Peyer's patch (tissue), 4 donors: ENCODE measurements at regions not wholly inside any gene's neighbourhood (a gene's known extent, or its start where the extent isn't known, plus 50 kb on each side); places are given as distances from the start of the nearest gene placed in this dataset.

Experiments used
- POLR2A ChIP-seq, 2 donors: fragments of 450-650 bp; IDR thresholded peaks; one replicate each; pipeline ENCODE4 v1.5.1; 2017; ENCODE audit warnings: antibody characterized with exemption in 2 of 2, mild to moderate bottlenecking in 2 of 2, moderate library complexity in 2 of 2
- TF ChIP-seq, protein P1 (sequence below), 6 experiments: fragments of 450-650 bp in 4 of 6; fragments of 200-600 bp in 2 of 6; sonication (generic) in 1 of 6; IDR thresholded peaks; one replicate each; pipeline ENCODE4 v1.5.1; 2017 to 2019; ENCODE audit warnings: antibody characterized with exemption in 6 of 6, mild to moderate bottlenecking in 3 of 6, moderate library complexity in 1 of 6

DNA sequence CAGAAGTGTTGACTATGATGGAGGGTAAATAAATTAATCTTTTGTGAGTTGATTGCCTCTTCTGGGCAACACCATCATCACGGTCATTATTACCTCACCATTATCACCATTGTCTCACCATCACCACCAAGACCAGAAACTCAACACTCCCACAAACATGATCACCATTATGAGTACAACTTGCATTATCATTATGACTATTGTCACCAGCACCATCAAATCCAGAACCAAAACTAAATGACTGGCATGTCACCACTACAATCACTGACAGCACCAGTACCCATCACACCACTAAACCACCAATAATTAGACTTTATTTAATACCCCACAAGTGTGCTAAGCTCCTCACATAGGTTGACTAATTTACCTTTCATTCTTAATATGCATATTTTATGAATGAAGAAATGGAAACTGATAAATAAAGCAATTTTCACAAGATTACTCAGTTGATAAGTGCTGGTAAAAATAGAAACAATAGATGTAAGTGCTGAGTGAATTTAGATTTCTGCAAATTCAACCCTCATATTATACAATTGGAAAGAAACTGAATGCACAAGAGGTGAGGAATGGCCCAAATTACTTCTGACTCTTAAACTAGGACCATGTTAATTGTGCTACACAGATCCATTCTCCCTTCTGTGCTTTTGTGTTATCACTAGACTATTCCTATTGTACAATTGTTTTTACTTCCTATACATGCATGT is 517.8 kb upstream of the PAPPA start:
- TF ChIP-seq, protein P1, sequence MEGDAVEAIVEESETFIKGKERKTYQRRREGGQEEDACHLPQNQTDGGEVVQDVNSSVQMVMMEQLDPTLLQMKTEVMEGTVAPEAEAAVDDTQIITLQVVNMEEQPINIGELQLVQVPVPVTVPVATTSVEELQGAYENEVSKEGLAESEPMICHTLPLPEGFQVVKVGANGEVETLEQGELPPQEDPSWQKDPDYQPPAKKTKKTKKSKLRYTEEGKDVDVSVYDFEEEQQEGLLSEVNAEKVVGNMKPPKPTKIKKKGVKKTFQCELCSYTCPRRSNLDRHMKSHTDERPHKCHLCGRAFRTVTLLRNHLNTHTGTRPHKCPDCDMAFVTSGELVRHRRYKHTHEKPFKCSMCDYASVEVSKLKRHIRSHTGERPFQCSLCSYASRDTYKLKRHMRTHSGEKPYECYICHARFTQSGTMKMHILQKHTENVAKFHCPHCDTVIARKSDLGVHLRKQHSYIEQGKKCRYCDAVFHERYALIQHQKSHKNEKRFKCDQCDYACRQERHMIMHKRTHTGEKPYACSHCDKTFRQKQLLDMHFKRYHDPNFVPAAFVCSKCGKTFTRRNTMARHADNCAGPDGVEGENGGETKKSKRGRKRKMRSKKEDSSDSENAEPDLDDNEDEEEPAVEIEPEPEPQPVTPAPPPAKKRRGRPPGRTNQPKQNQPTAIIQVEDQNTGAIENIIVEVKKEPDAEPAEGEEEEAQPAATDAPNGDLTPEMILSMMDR (IDR thresholded peaks at IDR 0.05) = no peak
- no peak for TF ChIP-seq POLR2A (IDR thresholded peaks at IDR 0.05)
